ENCODE measurements at regions not wholly inside any gene's neighbourhood (a gene's known extent, or its start where the extent isn't known, plus 50 kb on each side); places are given as distances from the start of the nearest gene placed in this dataset.

GRCh38 chr5:117999939-118000549, 988.3 kb downstream of the DTWD2 start:
- Histone ChIP-seq H3K4me3 (no peak overlapping the region), H3K9me3 (replicated peaks) (no peaks in the 10 kb centered on the region; the same call in 1 of the 2 replicates), H3K27ac (no peak overlapping the region), H3K36me3 (no peaks in the 10 kb centered on the region), H3K27me3 (replicated peaks) (no peaks in the 10 kb centered on the region), H3K4me1 (replicated peaks) (no peaks in the 10 kb centered on the region)
- DNase-seq (ENCODE audit: low read depth in 1 of 2, low spot score in 2 of 2) = no peak

- Histone ChIP-seq H3K27me3 (replicated peaks) (no peaks in the 10 kb centered on the region), H3K36me3 (no peaks in the 10 kb centered on the region), H3K27ac (no peak overlapping the region), H3K4me1 (replicated peaks) (no peaks in the 10 kb centered on the region), H3K9me3 (replicated peaks) (no peaks in the 10 kb centered on the region), H3K4me3 (no peak overlapping the region)
- DNase-seq (ENCODE audit: low read depth in 1 of 2, low spot score in 2 of 2) = no peak
Observed at GRCh38 chr5:117982691-117983090, 1005.7 kb downstream of the DTWD2 start.

GRCh38 chr5:117973785-117974184, 1014.6 kb downstream of the DTWD2 start:
- Histone ChIP-seq H3K27me3 (replicated peaks) (no peaks in the 10 kb centered on the region), H3K27ac (no peak overlapping the region), H3K4me1 (replicated peaks) (no peaks in the 10 kb centered on the region), H3K36me3 (no peaks in the 10 kb centered on the region), H3K4me3 (no peak overlapping the region), H3K9me3 (replicated peaks) (0 out of 2 replicates have a peak, but pooled peaks cover 3% of the 10 kb centered on the region)
- DNase-seq (ENCODE audit: low read depth in 1 of 2, low spot score in 2 of 2) = no peak

GRCh38 chr5:117955831-117956230, 1032.5 kb downstream of the DTWD2 start:
- H3K4me1 ChIP-seq (replicated peaks) = no peaks in the 10 kb centered on the region
- DNase-seq (ENCODE audit: low read depth in 1 of 2, low spot score in 2 of 2) = no peak
- 0 out of 2 replicates have a peak, but pooled peaks cover 4% of the 10 kb centered on the region for H3K9me3 ChIP-seq (replicated peaks)
- no peak overlapping the region for H3K27ac ChIP-seq
- no peak overlapping the region for H3K4me3 ChIP-seq
- H3K36me3 ChIP-seq = no peaks in the 10 kb centered on the region
- no peaks in the 10 kb centered on the region for H3K27me3 ChIP-seq (replicated peaks)

GRCh38 chr5:117954331-117954730, 1034.0 kb downstream of the DTWD2 start:
- Histone ChIP-seq H3K27ac (no peak overlapping the region), H3K27me3 (replicated peaks) (no peaks in the 10 kb centered on the region), H3K4me1 (replicated peaks) (no peaks in the 10 kb centered on the region), H3K36me3 (no peaks in the 10 kb centered on the region), H3K4me3 (no peak overlapping the region), H3K9me3 (replicated peaks) (0 out of 2 replicates have a peak, but pooled peaks cover 4% of the 10 kb centered on the region)
- no peak for DNase-seq (ENCODE audit: low read depth in 1 of 2, low spot score in 2 of 2)

- DNase-seq (ENCODE audit: low read depth in 1 of 2, low spot score in 2 of 2) = no peak
- no peaks in the 10 kb centered on the region for H3K27me3 ChIP-seq (replicated peaks)
- H3K27ac ChIP-seq = no peak overlapping the region
Observed at GRCh38 chr5:117953272-117953671, 1035.1 kb downstream of the DTWD2 start.

GRCh38 chr5:117947836-117948235, 1040.5 kb downstream of the DTWD2 start:
- no peak for DNase-seq (ENCODE audit: low read depth in 1 of 2, low spot score in 2 of 2)
- H3K27ac ChIP-seq = no peak overlapping the region
- no peaks in the 10 kb centered on the region for H3K4me1 ChIP-seq (replicated peaks)
- H3K4me3 ChIP-seq = no peak overlapping the region
- no peaks in the 10 kb centered on the region for H3K36me3 ChIP-seq
- no peaks in the 10 kb centered on the region for H3K27me3 ChIP-seq (replicated peaks)
- peaks cover 4% of the 10 kb centered on the region; the same call in 1 of the 2 replicates for H3K9me3 ChIP-seq (replicated peaks)

More at GRCh38 chr5:117953272-117953671, 1035.1 kb downstream of the DTWD2 start:
- Histone ChIP-seq H3K4me1 (replicated peaks) (no peaks in the 10 kb centered on the region), H3K9me3 (replicated peaks) (0 out of 2 replicates have a peak, but pooled peaks cover 4% of the 10 kb centered on the region), H3K4me3 (no peak overlapping the region), H3K36me3 (no peaks in the 10 kb centered on the region)

- Histone ChIP-seq H3K4me1 (replicated peaks) (no peaks in the 10 kb centered on the region), H3K27me3 (replicated peaks) (no peaks in the 10 kb centered on the region), H3K9me3 (replicated peaks) (peaks cover 4% of the 10 kb centered on the region; the same call in 1 of the 2 replicates), H3K36me3 (no peaks in the 10 kb centered on the region), H3K4me3 (no peak overlapping the region), H3K27ac (no peak overlapping the region)
- no peak for DNase-seq (ENCODE audit: low read depth in 1 of 2, low spot score in 2 of 2)
Observed at GRCh38 chr5:117947121-117947520, 1041.2 kb downstream of the DTWD2 start.

GRCh38 chr5:117945258-117945657, 1043.1 kb downstream of the DTWD2 start:
- no peaks in the 10 kb centered on the region for H3K36me3 ChIP-seq
- no peaks in the 10 kb centered on the region; the same call in 1 of the 2 replicates for H3K9me3 ChIP-seq (replicated peaks)
- DNase-seq (ENCODE audit: low read depth in 1 of 2, low spot score in 2 of 2) = no peak
- H3K27ac ChIP-seq = no peak overlapping the region
- H3K4me1 ChIP-seq (replicated peaks) = no peaks in the 10 kb centered on the region
- H3K27me3 ChIP-seq (replicated peaks) = no peaks in the 10 kb centered on the region
- no peak overlapping the region for H3K4me3 ChIP-seq

- no peaks in the 10 kb centered on the region for H3K4me1 ChIP-seq (replicated peaks)
- H3K27me3 ChIP-seq (replicated peaks) = no peaks in the 10 kb centered on the region
- no peak for DNase-seq (ENCODE audit: low read depth in 1 of 2, low spot score in 2 of 2)
- no peak overlapping the region for H3K4me3 ChIP-seq
- H3K9me3 ChIP-seq (replicated peaks) = peaks cover 4% of the 10 kb centered on the region
- H3K36me3 ChIP-seq = no peaks in the 10 kb centered on the region
- H3K27ac ChIP-seq = no peak overlapping the region
Observed at GRCh38 chr5:117943541-117943940, 1044.8 kb downstream of the DTWD2 start.

- H3K27me3 ChIP-seq (replicated peaks) = no peaks in the 10 kb centered on the region
- H3K4me3 ChIP-seq = no peak overlapping the region
- no peaks in the 10 kb centered on the region for H3K4me1 ChIP-seq (replicated peaks)
- H3K27ac ChIP-seq = no peak overlapping the region
- H3K36me3 ChIP-seq = no peaks in the 10 kb centered on the region
- DNase-seq (ENCODE audit: low read depth in 1 of 2, low spot score in 2 of 2) = no peak
- H3K9me3 ChIP-seq (replicated peaks) = peaks cover 4% of the 10 kb centered on the region
Observed at GRCh38 chr5:117942861-117943519, 1045.4 kb downstream of the DTWD2 start.

- no peak for DNase-seq (ENCODE audit: low read depth in 1 of 2, low spot score in 2 of 2)
- no peak overlapping the region for H3K27ac ChIP-seq
- no peaks in the 10 kb centered on the region for H3K36me3 ChIP-seq
- H3K27me3 ChIP-seq (replicated peaks) = no peaks in the 10 kb centered on the region
- no peaks in the 10 kb centered on the region for H3K9me3 ChIP-seq (replicated peaks)
- no peak overlapping the region for H3K4me3 ChIP-seq
- H3K4me1 ChIP-seq (replicated peaks) = no peaks in the 10 kb centered on the region
Observed at GRCh38 chr5:117893211-117893610, 1095.1 kb downstream of the DTWD2 start.

- no peak for DNase-seq (ENCODE audit: low read depth in 1 of 2, low spot score in 2 of 2)
- no peaks in the 10 kb centered on the region for H3K9me3 ChIP-seq (replicated peaks)
- H3K27me3 ChIP-seq (replicated peaks) = no peaks in the 10 kb centered on the region
Observed at GRCh38 chr5:117892360-117892759, 1096.0 kb downstream of the DTWD2 start.

GRCh38 chr5:117889596-117889995, 1098.8 kb downstream of the DTWD2 start:
- no peak overlapping the region for H3K27ac ChIP-seq
- no peaks in the 10 kb centered on the region for H3K9me3 ChIP-seq (replicated peaks)
- no peaks in the 10 kb centered on the region for H3K4me1 ChIP-seq (replicated peaks)
- H3K27me3 ChIP-seq (replicated peaks) = no peaks in the 10 kb centered on the region
- DNase-seq (ENCODE audit: low read depth in 1 of 2, low spot score in 2 of 2) = no peak
- no peak overlapping the region for H3K4me3 ChIP-seq
- H3K36me3 ChIP-seq = no peaks in the 10 kb centered on the region

More at GRCh38 chr5:117892360-117892759, 1096.0 kb downstream of the DTWD2 start:
- Histone ChIP-seq H3K36me3 (no peaks in the 10 kb centered on the region), H3K27ac (no peak overlapping the region), H3K4me1 (replicated peaks) (no peaks in the 10 kb centered on the region), H3K4me3 (no peak overlapping the region)

Data from SJSA1 (cell line).